Inferior parietal cortex (tissue), 1 donor: ENCODE measurements at regions not wholly inside any gene's neighbourhood (a gene's known extent, or its start where the extent isn't known, plus 50 kb on each side); places are given as distances from the start of the nearest gene placed in this dataset.
"Not testable (repeated sequence)": the region's sequence is repeated elsewhere in the genome, so short reads cannot be mapped to it uniquely, and the experiment has no call there.

Source experiments
- DNase-seq: peaks from one replicate; pipeline ENCODE4 v3.0.0-alpha.2; 2016; ENCODE audit errors: extremely low spot score

- no peak for DNase-seq
Measured at GRCh38 chr7:124635416-124635815, 130.2 kb downstream of the GPR37 start.

DNA sequence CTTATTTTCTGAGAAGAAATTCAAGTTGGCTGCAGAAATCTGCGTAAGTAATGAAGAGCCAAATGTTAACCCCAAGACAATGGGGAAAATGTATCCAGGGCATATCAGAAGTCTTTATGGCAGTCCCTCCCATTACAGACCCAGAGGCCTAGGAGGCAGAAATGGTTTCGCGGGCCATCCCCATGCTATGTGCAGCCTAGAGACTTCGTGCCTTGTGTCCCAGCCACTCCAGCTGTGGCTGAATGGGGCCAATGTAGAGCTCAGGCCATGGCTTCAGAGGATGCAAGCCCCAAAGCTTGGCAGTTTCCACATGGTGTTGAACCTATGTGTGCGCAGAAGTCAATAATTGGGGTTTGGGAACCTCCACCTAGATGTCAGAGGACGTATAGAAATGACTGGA lies 131.9 kb downstream of the GPR37 start:
- DNase-seq = no peak

DNA sequence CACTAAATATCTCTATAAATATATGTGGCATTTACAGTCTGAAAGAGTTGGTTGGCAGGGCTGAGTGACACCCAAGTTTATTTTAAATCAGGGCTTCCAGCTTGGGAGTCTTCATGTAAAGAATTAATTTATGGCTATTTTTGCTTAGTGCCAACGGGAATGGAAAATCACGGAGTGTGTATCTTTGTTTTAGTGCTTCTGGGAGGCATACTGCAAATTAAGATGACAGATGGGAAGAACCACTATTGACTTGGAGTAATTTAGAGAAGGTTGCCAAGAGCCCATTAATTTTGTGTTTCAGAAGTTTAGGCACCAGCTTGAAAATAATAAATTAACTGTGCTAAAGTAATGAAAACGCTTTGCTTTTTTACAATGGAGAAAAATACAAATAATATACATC lies 135.2 kb downstream of the GPR37 start:
- DNase-seq = no peak

DNA sequence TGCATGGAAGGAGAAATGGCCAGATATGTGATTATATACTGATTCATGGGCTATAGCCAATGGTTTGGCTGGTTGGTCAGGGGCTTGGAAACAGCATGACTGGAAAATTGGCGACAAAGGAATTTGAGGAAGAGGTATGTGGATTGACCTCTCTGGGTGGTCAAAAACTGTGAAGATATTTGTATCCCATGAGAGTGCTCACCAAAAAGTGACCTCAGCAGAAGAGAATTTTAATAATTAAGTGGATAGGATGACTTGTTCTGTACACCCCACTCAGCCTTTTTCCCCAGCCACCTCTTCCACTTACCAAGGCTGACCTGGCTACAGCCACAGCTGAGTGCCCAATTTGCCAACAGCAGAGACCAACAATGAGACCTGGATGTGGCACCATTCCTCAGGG lies 146.7 kb downstream of the GPR37 start:
- DNase-seq = no peak

GRCh38 chr7:124618051-124618450 lies 147.5 kb downstream of the GPR37 start:
- not testable (repeated sequence) for DNase-seq

DNA sequence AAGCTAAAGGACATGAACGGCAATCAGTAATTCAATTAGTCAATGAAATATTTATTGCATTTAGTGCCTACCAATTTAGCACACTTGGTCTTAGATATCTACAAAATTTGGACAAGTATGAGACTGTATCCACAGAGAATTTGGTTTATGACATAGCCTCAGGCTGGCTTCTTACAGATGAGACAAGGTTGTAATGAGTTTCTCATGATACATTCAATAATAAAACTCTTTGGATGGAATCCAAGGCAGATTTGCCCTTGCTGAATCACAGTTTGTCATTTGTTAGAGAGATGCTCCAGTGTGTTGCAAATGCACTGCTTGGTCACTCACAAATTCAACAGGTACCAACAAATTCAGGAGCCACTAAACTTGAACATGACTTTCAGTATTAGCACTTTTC lies 162.5 kb downstream of the GPR37 start:
- no peak for DNase-seq

DNA sequence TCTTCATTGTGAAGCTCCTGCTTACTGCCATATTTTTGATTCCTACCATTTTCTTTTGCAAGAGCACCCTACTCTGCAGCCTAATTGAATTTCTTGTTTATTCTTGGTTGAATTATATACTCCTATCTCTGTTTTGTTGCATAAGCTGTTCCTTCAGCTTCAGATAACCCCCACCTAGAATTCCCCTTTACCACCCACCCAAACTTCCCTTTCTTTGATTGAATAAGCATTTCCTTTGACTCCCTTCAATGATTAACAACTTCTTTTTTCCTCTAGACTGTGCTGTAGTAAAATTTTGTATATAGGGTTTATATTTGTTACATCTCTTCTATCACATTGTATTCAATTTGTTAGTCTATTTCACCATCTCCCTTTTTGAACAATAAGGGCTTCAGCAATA lies 168.1 kb downstream of the GPR37 start:
- no peak for DNase-seq

DNA sequence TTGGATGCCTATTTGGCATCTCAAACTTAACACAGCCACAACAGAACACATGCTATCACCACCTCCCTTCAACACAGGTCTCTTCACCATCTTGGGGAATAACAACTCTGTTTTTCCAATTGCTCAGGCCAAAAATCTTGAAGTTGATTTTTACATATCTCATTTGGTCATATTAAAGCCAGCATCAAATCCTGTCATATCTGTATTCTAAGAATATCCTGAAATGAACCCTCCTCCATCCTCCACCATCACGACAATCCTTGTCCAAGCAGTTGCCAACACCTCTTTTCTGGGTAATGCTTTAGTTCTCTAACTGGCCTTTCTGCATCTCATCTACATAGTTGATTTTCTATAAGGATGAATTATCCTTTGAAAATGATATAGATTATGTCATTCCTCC lies 168.7 kb downstream of the GPR37 start:
- no peak for DNase-seq

DNA sequence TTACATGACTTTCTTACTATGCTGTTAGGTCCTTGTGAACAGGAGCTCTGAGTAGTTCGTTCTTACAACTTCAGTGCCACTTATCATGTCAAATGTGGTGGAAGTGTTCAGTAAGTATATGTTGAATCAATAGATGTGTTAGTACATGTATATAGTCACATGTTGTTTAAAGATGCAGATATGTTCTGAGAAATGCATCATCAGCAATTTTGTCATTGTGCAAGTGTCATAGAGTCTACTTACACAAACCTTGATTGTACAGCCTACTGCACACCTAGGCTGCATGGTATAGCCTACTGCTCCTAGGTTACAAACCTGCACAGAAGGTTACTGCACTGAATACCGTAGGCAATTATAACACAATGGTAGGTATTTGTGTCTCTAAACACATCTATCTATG lies 174.8 kb downstream of the GPR37 start:
- no peak for DNase-seq

DNA sequence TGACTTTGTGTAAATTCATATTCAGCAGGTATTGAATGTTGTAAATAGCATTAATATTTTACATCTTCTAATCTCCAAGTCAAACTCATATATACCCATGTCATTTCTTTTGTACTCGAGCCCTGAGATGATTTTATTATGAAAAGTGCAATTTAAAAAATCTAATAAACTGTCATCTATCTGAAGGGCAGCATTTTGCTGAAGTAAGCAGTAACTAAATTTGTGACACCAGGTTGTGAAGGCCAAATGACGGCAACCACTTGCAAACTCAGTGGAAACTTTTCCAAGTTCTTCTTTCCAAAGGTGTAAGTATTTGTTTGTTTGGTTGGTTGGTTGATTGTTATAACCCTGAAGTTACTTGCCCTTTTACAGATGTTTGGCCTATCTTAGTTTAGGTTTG lies 188.3 kb downstream of the GPR37 start:
- DNase-seq = no peak

DNA sequence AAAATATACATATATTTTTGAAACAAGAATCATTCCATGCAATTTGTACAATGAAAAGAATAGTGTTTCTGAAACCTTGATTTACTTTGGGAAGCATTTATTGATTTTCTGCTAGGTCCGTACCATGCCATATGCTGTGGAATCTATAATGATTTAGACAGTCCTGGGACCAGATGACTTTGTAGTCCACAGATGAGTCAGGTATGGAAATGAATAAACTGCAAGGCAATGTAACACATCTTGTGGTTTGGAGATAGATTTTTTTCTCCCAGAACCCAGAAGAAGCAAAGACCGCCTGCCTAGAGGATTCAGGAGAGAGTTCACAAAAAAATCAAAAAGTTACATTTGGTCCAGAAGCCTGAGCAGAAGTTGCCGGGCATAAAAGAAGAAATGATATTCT lies 190.4 kb downstream of the GPR37 start:
- DNase-seq = no peak

DNA sequence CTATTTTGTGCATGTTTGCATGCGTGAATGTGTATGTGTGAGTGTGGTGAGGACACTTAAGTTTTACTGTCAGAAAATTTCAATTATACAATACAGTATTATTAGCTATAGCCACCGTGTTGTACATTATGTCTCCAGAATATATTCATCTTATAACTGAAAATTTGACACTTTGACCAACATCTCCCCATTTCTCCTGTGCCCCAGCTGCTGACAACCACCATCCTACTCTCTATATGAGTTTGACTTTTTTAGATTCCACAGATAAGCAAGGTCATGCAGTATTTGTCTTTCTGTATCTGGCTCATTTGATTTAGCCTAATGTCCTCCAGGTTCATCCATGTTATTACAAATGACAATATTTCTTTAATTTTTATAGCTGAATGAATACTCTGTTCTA lies 195.0 kb downstream of the GPR37 start:
- DNase-seq = no peak

- no peak for DNase-seq
Measured at GRCh38 chr7:124566583-124566982, 199.0 kb downstream of the GPR37 start.

DNA sequence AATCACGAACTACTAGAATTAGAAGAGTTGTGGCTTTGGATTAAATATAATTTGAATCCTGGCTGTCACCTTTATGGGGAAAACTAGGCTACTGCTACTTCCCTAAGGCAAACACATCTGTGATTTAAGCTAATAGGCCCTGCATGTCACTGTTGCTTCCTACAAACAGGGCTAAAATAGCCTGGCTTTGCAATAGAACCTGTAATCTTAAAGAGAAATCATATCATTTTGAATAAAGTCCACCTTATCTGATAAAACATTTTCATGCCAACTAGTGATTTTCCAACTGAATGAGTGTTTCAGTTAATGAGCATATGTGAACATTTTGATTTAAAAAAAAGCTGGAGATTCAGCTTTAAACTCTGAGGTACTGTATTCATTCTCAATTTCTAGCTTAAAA lies 208.0 kb downstream of the GPR37 start:
- DNase-seq = no peak

- DNase-seq = no peak
Measured at GRCh38 chr7:124557101-124557500, 208.5 kb downstream of the GPR37 start.

DNA sequence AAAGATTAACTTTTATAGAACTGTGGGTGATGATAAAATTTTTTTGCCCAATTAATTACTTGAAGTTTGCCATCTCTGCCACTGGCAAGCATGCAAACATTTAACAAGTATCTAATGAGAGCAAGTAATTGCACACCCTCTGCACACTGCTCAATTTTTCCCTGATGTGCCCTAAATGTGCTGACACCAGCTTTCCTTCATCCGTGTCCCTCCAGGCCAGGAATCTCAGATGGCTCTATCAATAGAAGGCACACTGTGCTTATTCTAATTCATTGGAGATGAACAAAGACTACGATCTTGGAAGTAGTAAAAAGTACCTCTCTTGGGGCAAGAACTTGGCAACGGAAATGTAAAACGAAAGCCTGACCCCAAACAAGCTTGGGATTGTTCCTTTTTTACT lies 212.1 kb downstream of the GPR37 start:
- DNase-seq = no peak

- DNase-seq = no peak
Measured at GRCh38 chr7:124552217-124552616, 213.4 kb downstream of the GPR37 start.

GRCh38 chr7:124550036-124550435 lies 215.6 kb downstream of the GPR37 start:
- DNase-seq = no peak

- no peak for DNase-seq
Measured at GRCh38 chr7:124542476-124542875, 223.1 kb downstream of the GPR37 start.

GRCh38 chr7:124536156-124536762 lies 229.3 kb downstream of the GPR37 start:
- DNase-seq = no peak

GRCh38 chr7:124532166-124532565 lies 233.4 kb downstream of the GPR37 start:
- DNase-seq = no peak

DNA sequence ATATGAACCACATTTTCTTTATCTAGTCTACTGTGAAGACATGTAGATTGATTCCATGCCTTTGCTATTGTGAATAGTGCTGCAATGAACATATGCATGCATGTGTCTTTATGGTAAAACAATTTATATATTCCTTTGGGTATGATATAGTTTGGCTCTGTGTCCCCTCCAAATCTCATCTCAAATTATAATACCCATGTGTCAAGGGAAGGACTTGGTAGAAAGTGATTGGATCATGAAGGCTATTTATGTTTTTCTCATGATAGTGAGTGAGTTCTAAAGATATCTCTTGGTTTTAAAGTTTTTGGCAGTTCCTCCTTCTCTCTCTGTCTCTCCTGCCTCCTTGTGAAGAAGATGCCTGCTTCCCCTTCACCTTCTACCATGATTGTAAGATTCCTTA lies 248.7 kb downstream of the GPR37 start:
- no peak for DNase-seq

DNA sequence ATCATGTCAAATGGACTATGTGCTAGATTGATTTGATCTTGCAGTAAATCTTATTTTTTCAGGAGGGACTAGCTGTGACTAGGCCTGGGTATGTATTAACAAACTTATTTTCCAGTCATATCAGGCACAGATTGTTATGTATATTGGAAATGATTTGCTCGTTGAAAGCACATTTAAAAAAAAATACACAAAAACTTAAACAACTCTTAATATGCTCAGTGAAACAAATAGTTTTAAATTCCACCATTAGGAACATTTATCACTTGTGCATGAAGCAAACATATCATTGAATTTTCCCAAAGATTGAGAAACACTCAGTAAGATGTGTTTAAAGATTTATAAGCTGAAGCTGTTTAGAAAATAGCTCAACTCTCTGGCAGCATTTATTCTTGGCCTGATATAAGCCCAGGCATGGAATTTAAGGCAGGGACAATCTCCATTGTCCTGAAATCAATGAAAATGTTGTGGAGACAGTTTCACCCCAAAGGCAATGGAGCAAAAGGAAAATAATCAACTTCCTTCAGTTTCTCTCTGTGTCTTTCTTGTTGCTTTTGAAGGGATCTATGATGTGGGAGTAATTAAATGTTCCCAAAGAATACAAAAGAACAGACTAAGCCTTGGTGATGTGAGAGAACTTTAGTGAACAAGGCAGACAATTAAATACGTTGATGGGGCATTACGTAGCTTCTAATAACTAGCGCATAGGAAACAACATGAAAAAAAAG lies 250.3 kb downstream of the GPR37 start:
- DNase-seq = no peak

DNA sequence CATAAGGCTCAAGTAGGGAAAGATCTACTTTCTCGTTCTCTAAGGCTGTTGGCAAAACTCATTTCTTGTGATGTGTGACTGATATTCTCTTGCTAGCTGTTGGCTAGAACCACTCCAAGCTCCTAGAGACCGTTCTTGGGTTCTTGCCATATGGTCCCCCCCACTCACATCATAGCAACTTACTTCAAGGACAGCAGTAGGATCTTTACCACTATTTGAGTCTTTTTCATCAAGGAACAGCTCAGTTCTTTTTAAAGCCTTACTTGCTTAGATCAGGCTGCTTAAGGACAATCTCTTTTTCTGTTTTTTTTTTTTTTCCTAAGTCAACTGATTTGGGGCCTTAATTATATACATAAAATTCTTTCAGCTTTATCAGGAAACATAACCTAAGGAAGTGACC lies 251.1 kb downstream of the GPR37 start:
- no peak for DNase-seq
